Midbrain (tissue), 1 donor: ENCODE measurements at regions not wholly inside any gene's neighbourhood (a gene's known extent, or its start where the extent isn't known, plus 50 kb on each side); places are given as distances from the start of the nearest gene placed in this dataset.
"Not testable (repeated sequence)": the region's sequence is repeated elsewhere in the genome, so short reads cannot be mapped to it uniquely, and the experiment has no call there.

Experiments
- DNase-seq: peaks from one replicate; lab custom pipeline; 2025; lab: John Stamatoyannopoulos, UW

DNA sequence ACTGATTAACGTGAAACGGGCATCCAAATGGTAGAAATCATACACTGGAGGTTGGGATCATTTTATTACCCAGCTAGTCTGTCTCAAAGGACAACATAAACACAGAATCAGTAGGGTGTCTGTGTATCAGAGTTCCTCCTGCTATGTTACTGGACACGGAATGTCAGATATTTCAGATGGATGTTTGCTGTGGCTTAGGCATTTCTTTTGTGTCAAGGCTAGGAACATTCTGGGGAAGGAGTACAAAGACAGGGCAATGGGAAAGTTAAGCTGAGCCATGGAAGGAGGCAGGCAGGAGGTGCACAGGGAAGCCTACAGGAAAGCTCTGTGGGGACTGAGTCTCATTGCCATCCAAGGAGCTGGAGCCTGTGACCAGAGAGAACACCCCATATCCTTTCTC lies 254.6 kb downstream of the C12orf75 start:
- no peak for DNase-seq

DNA sequence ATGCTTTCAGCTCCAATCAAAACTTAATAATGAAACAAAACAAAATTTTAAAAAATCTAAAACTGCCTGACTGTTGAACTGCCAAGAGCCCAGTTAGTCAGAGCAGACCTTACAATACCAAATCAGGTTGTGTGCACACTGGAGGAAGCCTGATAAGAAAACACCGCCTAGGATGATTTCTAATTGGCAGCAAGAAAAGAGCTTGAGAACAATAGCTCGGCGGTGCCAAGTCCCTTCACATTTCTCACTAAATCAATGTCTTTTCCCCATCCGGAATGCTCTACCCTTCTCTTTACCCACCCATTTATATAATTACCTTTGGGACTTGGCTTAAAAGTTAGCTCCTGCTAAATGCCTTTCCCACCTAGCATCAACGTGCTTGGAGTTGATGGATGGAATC lies 256.7 kb downstream of the C12orf75 start:
- no peak for DNase-seq

DNA sequence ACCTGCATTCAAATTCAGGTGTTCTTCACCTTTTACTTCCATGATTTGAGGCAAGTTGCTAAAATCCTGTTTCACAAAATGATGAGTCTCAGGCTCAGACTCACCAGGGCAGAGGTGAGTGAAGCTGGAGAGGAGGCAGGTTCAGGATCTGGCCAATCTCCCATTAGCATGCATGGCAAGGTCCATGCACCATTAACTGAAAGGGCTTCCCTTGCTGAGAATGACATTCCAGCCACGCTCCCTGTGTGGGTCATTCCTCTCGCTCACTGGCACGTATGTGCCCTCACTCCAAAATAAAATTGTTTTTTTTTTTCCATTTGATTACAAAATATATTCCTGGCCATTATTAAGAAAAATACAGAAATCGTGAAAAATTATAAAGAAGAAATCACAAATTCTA lies 257.6 kb downstream of the C12orf75 start:
- no peak for DNase-seq

DNA sequence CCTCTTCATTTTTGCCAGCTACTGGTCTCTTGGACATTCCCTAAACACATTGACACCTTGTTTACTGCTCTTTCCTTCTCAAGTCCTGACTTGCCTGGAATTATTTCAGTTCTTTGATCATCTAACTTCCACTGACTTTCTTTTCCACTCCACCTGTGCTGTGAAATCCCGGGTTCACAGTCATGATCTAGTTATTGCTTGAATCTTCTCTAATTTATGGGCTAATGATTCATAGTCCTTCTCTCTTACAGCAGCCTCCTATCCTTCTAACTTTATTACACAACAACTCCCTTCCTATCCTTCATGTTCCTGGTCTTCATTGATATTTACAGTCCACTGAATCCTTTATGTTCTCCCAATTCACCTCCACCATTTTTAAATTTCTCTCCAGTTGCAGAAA lies 260.1 kb downstream of the C12orf75 start:
- DNase-seq: no peak

DNA sequence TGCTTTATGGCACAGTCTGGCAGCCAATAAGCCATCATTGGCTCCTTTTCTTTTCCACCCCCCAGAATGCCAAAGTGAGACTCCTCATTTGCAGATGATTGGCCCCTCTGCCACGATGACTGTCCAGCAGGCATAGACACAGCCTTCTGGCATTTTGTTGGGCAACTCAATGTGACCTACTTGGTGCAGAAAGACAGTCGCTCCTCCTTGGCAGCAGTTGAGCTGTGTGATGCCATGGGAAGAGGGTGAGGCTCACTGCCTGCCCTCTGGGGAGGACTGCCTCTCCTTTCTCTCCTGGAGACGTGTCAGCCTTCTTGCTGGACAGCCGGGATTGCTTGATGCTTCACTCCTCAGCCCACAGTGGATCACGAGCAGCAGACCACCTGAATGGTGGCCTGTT lies 264.9 kb downstream of the C12orf75 start:
- no peak for DNase-seq

- no peak for DNase-seq
Measured at GRCh38 chr12:105596731-105597130, 266.2 kb downstream of the C12orf75 start.

DNA sequence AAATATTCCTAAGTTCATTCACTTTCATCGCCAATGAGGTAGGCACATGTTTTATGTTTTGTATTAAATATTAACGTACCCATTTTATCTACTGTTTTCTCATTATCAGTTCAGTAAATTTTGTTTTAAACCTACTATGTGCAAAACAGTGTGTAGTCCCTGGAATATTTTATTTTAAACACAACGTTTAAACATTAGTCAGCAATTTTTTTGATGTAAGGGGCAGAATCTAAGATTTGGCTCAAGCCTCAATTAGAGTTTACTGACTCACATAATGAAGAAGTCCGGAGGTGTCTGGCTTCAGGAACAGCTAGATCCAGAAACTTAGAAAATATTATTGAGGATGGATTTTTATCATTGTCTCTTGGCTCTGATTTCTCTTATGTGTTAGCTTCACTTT lies 267.5 kb downstream of the C12orf75 start:
- DNase-seq: no peak

- DNase-seq: no peak
Measured at GRCh38 chr12:105600911-105601545, 270.5 kb downstream of the C12orf75 start.

GRCh38 chr12:105602312-105602711 lies 271.8 kb downstream of the C12orf75 start:
- not testable (repeated sequence) for DNase-seq

DNA sequence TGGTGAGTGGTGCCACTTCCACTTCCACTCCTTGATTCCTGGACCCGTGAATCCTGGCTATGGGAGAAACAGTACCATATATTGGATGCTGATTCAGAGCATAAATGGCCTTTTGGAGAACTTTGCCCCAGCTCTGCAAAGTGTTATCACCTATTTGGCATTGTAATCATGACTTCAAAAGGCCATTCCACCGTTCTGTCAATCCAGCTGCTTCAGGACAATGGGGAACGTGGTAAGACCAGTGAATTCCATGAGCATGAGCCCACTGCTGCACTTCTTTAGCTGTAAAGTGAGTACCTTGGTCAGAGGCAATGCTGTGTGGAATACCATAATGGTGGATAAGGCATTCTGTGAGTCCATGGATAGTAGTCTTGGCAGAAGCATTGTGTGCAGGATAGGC lies 273.8 kb downstream of the C12orf75 start:
- DNase-seq: not testable (repeated sequence)

- not testable (repeated sequence) for DNase-seq
Measured at GRCh38 chr12:105606613-105607012, 276.1 kb downstream of the C12orf75 start.

DNA sequence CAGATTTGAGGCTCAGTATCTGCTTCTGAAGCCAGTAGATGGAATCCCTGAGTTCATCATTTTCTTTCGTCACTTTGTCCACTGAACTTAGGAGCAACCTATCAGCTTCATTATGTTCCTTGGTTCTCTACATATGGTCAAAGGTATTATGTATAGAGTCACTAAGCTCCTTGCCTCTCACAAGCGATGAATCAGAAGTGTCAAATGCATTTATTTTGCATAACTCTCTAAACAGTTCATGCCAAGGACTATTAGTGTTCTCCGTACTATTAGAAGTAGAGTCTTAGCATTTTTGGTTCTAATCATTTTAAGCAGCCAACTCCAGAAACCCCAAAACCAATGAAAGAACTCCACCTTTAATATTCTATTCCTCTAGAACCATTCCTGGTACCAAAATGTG lies 278.5 kb downstream of the C12orf75 start:
- not testable (repeated sequence) for DNase-seq

GRCh38 chr12:105610459-105610858 lies 280.0 kb downstream of the C12orf75 start:
- no peak for DNase-seq

DNA sequence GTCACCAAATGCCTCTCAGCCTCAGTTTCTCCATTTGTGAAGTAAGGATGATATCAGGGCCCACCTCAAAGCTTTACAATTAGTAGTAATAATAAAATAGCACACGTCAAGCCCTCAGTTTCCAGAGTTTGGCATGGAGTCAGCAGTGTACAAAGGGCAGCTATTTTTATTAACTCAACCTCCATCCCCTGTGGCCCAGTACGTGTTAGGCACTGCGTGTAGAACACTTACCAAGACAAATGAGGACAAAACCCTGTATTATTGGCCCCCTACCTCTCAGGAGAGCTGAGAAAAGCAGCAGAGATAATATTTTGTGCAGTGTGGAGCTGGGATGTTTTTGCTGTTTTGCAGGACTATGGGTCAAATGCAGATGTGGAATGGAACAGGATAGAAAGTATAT lies 280.8 kb downstream of the C12orf75 start:
- no peak for DNase-seq

GRCh38 chr12:105613269-105613668 lies 282.8 kb downstream of the C12orf75 start:
- DNase-seq: no peak

DNA sequence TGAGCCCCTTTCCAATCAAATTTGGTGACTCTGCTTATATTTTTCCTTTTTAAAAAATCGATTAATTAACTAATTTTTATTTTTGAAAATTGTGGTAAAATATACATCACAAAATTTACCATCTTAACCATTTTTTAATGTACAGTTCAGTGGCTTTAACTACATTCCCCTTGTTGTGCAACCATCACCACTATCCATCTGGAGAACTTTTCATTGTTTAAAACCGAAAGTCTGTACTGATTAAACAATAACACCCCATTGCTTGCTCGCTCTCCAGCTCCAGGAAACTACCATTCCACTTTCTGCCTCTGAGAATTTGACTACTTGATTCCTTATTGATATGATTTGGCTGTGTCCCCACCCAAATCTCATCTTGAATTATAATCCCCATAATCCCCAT lies 283.4 kb downstream of the C12orf75 start:
- no peak for DNase-seq

DNA sequence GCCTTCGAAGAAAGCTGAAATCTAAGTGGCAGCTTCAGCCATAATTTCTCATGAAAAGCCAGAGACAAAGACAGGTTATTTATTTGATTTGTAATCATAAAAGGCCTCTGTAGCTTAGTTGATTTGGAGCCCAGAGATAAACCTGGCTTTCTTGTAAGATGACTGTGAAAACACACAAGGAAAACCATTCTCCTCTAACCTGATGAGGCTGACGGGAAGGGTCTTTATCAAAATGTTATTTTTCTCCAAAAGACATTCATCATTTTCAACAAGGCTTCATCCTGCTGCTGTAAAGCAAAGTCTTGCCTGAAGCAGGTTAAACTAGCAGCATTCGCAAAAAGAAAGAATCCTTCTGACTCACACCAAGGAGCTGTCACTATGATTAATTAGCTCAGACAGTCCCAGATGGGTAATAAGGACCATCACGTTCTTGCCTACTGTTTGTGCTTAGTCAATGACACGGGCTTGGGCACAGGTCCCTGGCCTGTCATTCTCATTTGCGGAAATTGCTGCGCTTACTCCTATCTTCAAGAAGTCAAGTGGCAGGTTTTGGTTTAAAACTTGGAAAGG lies 286.6 kb downstream of the C12orf75 start:
- no peak for DNase-seq

- DNase-seq: no peak
Measured at GRCh38 chr12:105622220-105622619, 291.7 kb downstream of the C12orf75 start.

- no peak for DNase-seq
Measured at GRCh38 chr12:105622846-105623736, 292.6 kb downstream of the C12orf75 start.

- no peak for DNase-seq
Measured at GRCh38 chr12:105626653-105627052, 296.2 kb downstream of the C12orf75 start.

GRCh38 chr12:105637470-105637869 lies 307.0 kb downstream of the C12orf75 start:
- no peak for DNase-seq

DNA sequence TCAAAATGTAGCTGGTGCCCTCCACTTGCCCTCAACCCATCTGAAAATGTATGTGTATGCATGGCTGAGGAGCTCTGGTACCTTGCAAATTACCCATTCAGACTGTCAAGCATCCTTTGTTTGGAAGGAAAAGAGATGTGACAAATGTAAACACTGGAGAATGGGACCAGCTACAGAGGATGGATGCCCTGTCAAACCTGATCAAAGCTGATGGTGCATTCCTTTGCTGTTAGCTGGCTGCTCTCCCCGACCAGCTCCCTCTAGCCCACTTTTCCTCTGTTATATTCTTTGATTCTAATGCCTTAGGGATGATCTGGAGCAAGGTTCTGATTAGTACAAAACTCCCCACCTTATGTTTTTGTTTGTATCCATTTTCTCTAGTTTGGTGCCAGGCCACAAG lies 310.3 kb downstream of the C12orf75 start:
- DNase-seq: no peak

DNA sequence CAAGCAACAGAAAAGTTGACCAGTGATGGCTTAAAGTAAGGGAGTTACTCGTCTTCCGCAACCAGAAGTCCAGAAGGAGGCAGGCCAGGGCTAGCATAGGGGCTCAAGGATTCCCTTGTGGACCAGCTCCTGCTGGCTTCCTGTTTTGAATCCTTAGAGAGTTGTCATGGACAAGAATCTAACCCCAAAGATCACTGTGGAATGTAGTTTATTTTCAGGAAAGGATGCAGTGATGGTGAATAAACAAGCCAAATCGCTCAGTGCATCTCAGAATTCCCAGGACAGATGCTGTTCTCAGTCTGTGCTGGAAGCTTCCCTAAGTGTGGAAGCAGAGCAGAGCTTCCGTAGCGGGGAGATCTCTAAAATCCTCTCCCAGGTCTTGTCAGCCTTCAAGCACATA lies 311.3 kb downstream of the C12orf75 start:
- DNase-seq: no peak
